Natural killer cell (primary cell): ENCODE measurements at regions not wholly inside any gene's neighbourhood (a gene's known extent, or its start where the extent isn't known, plus 50 kb on each side); places are given as distances from the start of the nearest gene placed in this dataset.

ENCODE experiments used
- ATAC-seq, 3 donors: fragments of 150-1000 bp in 2 of 3; fragments of 200-7000 bp in 1 of 3; cut with Tn5 transposase; 1 replicate in 1 of 3; 2 replicates in 2 of 3; pipeline ENCODE4 v1.10.0; 2021; ENCODE audit warnings: mild to moderate bottlenecking in 2 of 3, moderate library complexity in 2 of 3
- DNase-seq, 2 donors: peaks; one replicate each; pipeline versions ENCODE4 v3.0.0 to v3.0.0-alpha.2; 2013 to 2021; ENCODE audit warnings: mixed read lengths in 1 of 2
- H3K27ac ChIP-seq: one replicate; pipeline ENCODE4 v1.5.1; 2013; ENCODE audit warnings: mild to moderate bottlenecking, low read length
- H3K27me3 ChIP-seq: one replicate; pipeline ENCODE4 v1.6.1; 2013; ENCODE audit warnings: low read length; ENCODE audit not compliant: control insufficient read depth, insufficient read depth
- H3K36me3 ChIP-seq: one replicate; pipeline ENCODE4 v1.6.1; 2013; ENCODE audit warnings: low read length; ENCODE audit not compliant: control insufficient read depth, insufficient read depth
- H3K4me1 ChIP-seq: one replicate; pipeline ENCODE4 v1.6.1; 2013; ENCODE audit warnings: low read length; ENCODE audit not compliant: control insufficient read depth, insufficient read depth
- H3K4me3 ChIP-seq: one replicate; pipeline ENCODE4 v1.5.1; 2013; ENCODE audit warnings: low read length
- H3K9me3 ChIP-seq: one replicate; pipeline ENCODE4 v1.6.1; 2013; ENCODE audit warnings: low read length; ENCODE audit not compliant: control insufficient read depth, insufficient read depth
- H3K27ac Mint-ChIP-seq, 2 donors: one replicate each; pipeline ENCODE4 v1.8.0; 2022; ENCODE audit warnings: mild to moderate bottlenecking in 2 of 2, mixed read lengths in 2 of 2, moderate library complexity in 1 of 2
- H3K27me3 Mint-ChIP-seq, 2 donors: one replicate each; pipeline ENCODE4 v1.8.0; 2022; ENCODE audit warnings: low read depth in 2 of 2, mixed read lengths in 2 of 2
- H3K36me3 Mint-ChIP-seq: one replicate; pipeline ENCODE4 v1.8.0; 2022; ENCODE audit warnings: mixed read lengths
- H3K4me1 Mint-ChIP-seq, 2 donors: one replicate each; pipeline ENCODE4 v1.8.0; 2022; ENCODE audit warnings: mixed read lengths in 2 of 2
- H3K4me3 Mint-ChIP-seq: one replicate; pipeline ENCODE4 v1.8.0; 2022; ENCODE audit warnings: mild to moderate bottlenecking, moderate library complexity, mixed read lengths
- H3K9me3 Mint-ChIP-seq, 2 donors: one replicate each; pipeline ENCODE4 v1.8.0; 2022; ENCODE audit warnings: mixed read lengths in 2 of 2
- WGBS: methylation state at CpG from one replicate; pipeline ENCODE4 v1.1.7; 2013; ENCODE audit warnings: missing lambda C conversion rate; ENCODE audit not compliant: insufficient coverage; 5-methylcytosine and 5-hydroxymethylcytosine counted together
- intact Hi-C: fragments of 100-400 bp; cut with micrococcal nuclease; formaldehyde crosslinking; loops from one replicate; pipeline ENCODE4 v1.14.2; 2022
- TF ChIP-seq, protein P1 (sequence below): fragments of 200-600 bp; IDR thresholded peaks from one replicate; pipeline ENCODE4 v1.8.0; 2022; ENCODE audit warnings: antibody characterized with exemption

DNA sequence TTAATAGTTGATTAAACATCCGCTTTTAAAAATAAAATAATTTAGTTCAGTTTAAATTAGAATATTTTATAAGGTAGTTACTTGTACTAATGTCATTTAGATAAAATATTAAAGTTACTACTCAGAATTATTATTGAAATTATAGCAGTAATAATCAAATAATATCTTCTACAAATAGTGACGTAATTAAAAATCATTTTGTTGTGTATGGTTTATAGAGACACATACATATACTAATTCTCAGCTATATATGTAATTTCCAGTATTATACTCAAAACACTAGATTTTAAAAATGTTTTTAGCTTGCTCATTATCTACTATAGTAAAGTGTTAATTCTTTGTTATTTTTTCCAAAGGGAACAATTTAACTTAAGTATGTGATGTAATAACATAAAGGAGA lies 435.2 kb upstream of the MANEA start:
- no peaks in the 10 kb centered on the region for H3K4me1 ChIP-seq
- no peak overlapping the region for H3K27ac ChIP-seq
- TF ChIP-seq, protein P1, sequence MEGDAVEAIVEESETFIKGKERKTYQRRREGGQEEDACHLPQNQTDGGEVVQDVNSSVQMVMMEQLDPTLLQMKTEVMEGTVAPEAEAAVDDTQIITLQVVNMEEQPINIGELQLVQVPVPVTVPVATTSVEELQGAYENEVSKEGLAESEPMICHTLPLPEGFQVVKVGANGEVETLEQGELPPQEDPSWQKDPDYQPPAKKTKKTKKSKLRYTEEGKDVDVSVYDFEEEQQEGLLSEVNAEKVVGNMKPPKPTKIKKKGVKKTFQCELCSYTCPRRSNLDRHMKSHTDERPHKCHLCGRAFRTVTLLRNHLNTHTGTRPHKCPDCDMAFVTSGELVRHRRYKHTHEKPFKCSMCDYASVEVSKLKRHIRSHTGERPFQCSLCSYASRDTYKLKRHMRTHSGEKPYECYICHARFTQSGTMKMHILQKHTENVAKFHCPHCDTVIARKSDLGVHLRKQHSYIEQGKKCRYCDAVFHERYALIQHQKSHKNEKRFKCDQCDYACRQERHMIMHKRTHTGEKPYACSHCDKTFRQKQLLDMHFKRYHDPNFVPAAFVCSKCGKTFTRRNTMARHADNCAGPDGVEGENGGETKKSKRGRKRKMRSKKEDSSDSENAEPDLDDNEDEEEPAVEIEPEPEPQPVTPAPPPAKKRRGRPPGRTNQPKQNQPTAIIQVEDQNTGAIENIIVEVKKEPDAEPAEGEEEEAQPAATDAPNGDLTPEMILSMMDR, result no peak
- H3K4me3 Mint-ChIP-seq, result no peak overlapping the region
- H3K27ac Mint-ChIP-seq, result no peak overlapping the region
- H3K9me3 Mint-ChIP-seq, result peaks cover 11 to 12% of the 10 kb centered on the region in 2 donors
- WGBS, result no CpG with 5 or more reads among the region's 2 CpGs
- ATAC-seq, result no peak
- H3K4me1 Mint-ChIP-seq, result no peaks in the 10 kb centered on the region
- intact Hi-C loops, result no loop called here
- no peaks in the 10 kb centered on the region for H3K36me3 ChIP-seq
- no peaks in the 10 kb centered on the region for H3K27me3 ChIP-seq
- no peak overlapping the region for H3K4me3 ChIP-seq
- H3K36me3 Mint-ChIP-seq, result no peaks in the 10 kb centered on the region
- no peaks in the 10 kb centered on the region for H3K27me3 Mint-ChIP-seq
- no peak for DNase-seq
- no peaks in the 10 kb centered on the region for H3K9me3 ChIP-seq

- DNase-seq (no peak), ATAC-seq (no peak)
- Histone ChIP-seq H3K27me3 (no peaks in the 10 kb centered on the region), H3K36me3 (no peaks in the 10 kb centered on the region), H3K4me3 (no peak overlapping the region), H3K9me3 (no peaks in the 10 kb centered on the region), H3K4me1 (no peaks in the 10 kb centered on the region), H3K27ac (no peak overlapping the region)
- H3K4me1 Mint-ChIP-seq, result no peaks in the 10 kb centered on the region
- no peak overlapping the region for H3K27ac Mint-ChIP-seq
- H3K4me3 Mint-ChIP-seq, result no peak overlapping the region
- no CpG with 5 or more reads among the region's 1 CpG for WGBS
- H3K36me3 Mint-ChIP-seq, result no peaks in the 10 kb centered on the region
- H3K9me3 Mint-ChIP-seq, result peaks cover 9 to 10% of the 10 kb centered on the region in 2 donors
- TF ChIP-seq, protein P1, result no peak
- intact Hi-C loops, result no loop called here
- H3K27me3 Mint-ChIP-seq, result no peaks in the 10 kb centered on the region
These were observed 434.5 kb upstream of the MANEA start for GRCh38 chr6:95142661-95143335.

DNA sequence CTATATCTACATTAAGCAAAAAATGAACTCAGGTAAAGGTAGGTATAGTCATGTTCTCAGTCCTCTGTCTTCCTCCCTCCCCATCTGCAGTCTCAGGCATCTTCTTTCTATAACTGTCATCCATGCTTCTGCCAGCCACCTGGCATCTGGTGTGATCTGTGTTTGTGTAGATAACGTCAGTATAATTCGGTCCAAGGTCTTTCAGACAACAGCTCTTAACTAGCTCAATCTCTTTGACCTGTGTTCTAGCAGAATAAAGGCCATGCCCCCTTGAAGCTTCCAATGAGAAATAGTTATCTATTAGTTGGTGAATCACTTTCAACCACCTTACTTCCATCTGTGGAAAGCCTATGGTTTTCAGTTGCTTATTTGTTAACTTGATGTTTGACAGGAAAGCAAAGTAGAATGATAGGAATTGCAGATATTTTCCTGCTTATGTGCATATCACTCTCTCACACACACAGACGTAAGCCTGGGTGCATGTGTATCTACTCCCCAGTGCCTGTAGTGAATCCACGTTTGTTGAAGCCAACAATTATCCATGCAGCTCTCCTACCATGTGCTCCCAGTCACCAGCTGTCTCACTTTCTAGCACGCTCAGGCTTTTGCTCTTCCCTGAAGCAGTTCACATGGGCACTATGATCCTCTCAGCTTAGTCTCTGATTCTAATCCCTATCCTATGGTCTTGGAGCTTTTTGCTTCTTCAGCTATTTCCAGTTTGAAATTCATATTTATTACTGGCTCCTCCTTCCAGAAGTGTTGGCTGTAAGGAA lies 433.7 kb upstream of the MANEA start:
- Mint-ChIP-seq H3K4me1 (no peaks in the 10 kb centered on the region), H3K27me3 (no peaks in the 10 kb centered on the region), H3K36me3 (no peaks in the 10 kb centered on the region), H3K9me3 (peaks cover 9 to 11% of the 10 kb centered on the region in 2 donors), H3K4me3 (no peak overlapping the region), H3K27ac (no peak overlapping the region)
- no peak for ATAC-seq
- Histone ChIP-seq H3K27me3 (no peaks in the 10 kb centered on the region), H3K36me3 (no peaks in the 10 kb centered on the region), H3K4me3 (no peak overlapping the region), H3K9me3 (no peaks in the 10 kb centered on the region), H3K27ac (no peak overlapping the region), H3K4me1 (no peaks in the 10 kb centered on the region)
- no peak for DNase-seq
- TF ChIP-seq, protein P1, result no peak
- intact Hi-C loops, result no loop called here
- WGBS, result 66% methylated on average over 3 of the region's 5 CpGs
